Muscle layer of duodenum (tissue), 2 donors: ENCODE measurements at regions not wholly inside any gene's neighbourhood (a gene's known extent, or its start where the extent isn't known, plus 50 kb on each side); places are given as distances from the start of the nearest gene placed in this dataset.
A peak's percentile ranks its signal among the peaks of the same experiment; 100 is the strongest.
"Not testable (repeated sequence)": the region's sequence is repeated elsewhere in the genome, so short reads cannot be mapped to it uniquely, and the experiment has no call there.

Experiments
- H3K27ac ChIP-seq: one replicate; pipeline ENCODE4 v1.7.0; 2013; ENCODE audit warnings: mild to moderate bottlenecking, low read length
- H3K27me3 ChIP-seq: one replicate; pipeline ENCODE4 v1.7.0; 2013; ENCODE audit warnings: low read depth, mild to moderate bottlenecking, control low read depth, low read length
- H3K36me3 ChIP-seq, 2 donors: one replicate each; pipeline ENCODE4 v1.7.0; 2013; ENCODE audit warnings: low read length in 2 of 2, control low read depth in 1 of 2, mild to moderate bottlenecking in 1 of 2; ENCODE audit not compliant: insufficient read depth in 2 of 2, control insufficient read depth in 1 of 2
- H3K4me1 ChIP-seq, 2 donors: one replicate each; pipeline ENCODE4 v1.7.0; 2013; ENCODE audit warnings: low read length in 2 of 2, mild to moderate bottlenecking in 2 of 2, control low read depth in 1 of 2, moderate library complexity in 1 of 2; ENCODE audit not compliant: insufficient read depth in 2 of 2, control insufficient read depth in 1 of 2
- H3K4me3 ChIP-seq, 2 donors: one replicate each; pipeline ENCODE4 v1.7.0; 2013; ENCODE audit warnings: low read length in 2 of 2, low read depth in 1 of 2, mild to moderate bottlenecking in 1 of 2
- H3K9me3 ChIP-seq, 2 donors: one replicate each; pipeline ENCODE4 v1.7.0; 2013; ENCODE audit warnings: low read length in 2 of 2, control low read depth in 1 of 2, mild to moderate bottlenecking in 1 of 2; ENCODE audit not compliant: control insufficient read depth in 1 of 2
- donor health status: healthy.

DNA sequence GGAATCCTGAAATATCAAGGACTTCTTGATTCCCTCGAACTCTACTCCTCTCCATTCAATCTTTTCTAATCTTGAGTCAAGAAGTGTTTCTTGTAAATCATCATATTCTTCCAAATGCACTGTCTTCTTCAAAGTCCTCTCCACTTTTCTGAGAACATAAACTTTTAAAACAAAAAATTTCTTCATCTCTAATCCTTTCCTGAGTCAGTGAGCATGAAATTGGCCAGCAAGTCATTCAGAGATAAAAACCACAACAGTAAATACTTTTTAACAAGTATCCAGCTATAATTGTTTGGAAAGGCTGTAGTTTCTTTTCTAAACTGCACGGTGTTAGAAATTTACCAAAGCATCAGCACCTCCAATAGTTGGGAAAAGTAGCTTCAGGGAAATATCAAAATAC, 312.6 kb upstream of the GALNT5 start:
- H3K9me3 ChIP-seq, result no peaks in the 10 kb centered on the region
- no peaks in the 10 kb centered on the region for H3K36me3 ChIP-seq
- H3K4me3 ChIP-seq, result no peak overlapping the region
- no peaks in the 10 kb centered on the region for H3K27me3 ChIP-seq
- H3K27ac ChIP-seq, result no peak overlapping the region
- no peaks in the 10 kb centered on the region for H3K4me1 ChIP-seq

DNA sequence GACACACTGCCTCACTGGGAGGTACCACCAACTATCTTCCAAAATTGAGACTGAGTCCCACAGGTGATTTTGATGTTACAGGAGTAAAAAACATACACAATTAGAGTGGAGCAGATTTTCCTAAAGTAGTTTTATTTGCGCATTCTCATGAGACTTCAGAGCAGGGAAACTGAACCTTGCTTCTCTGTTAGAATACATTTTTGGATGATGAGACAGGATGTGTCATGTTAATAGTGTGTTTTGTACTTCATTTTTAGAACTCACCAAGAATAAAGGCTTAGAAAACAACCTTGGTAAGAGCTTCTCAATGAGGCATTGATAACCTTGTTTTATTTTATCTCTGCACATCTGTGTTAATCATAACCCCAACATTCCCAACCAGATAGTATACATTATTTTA, 310.2 kb upstream of the GALNT5 start:
- Histone ChIP-seq H3K36me3 (no peaks in the 10 kb centered on the region), H3K9me3 (peaks cover 0 to 15% of the 10 kb centered on the region in 2 donors), H3K27ac (no peak overlapping the region)

DNA sequence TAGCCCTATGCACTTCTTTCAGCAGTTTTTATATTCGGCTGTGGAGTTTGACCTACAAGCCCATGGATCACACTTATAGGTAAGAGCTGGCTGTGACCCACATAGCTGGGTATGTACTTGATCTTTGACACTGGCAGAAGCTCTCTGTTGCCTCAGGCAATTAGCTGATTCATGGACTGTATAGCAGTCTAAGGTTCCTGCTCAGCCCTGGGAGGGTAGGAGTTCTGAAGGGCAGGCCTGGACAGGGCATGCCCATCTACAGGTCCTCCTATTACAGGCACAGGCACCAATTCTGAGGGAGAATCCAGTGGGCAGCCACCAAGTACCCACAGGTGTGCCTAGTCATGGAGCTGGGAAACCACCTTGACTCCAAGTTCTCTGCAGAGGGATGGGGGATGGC, 301.8 kb upstream of the GALNT5 start:
- Histone ChIP-seq H3K4me1 (no peaks in the 10 kb centered on the region), H3K27ac (no peak overlapping the region), H3K36me3 (no peaks in the 10 kb centered on the region), H3K9me3 (peaks cover 0 to 29% of the 10 kb centered on the region in 2 donors), H3K4me3 (no peak overlapping the region), H3K27me3 (no peaks in the 10 kb centered on the region)

More for the DNA sequence above, 310.2 kb upstream of the GALNT5 start:
- no peak overlapping the region for H3K4me3 ChIP-seq
- H3K4me1 ChIP-seq, result no peaks in the 10 kb centered on the region
- no peaks in the 10 kb centered on the region for H3K27me3 ChIP-seq

- Histone ChIP-seq H3K27me3 (no peaks in the 10 kb centered on the region), H3K36me3 (no peaks in the 10 kb centered on the region), H3K4me3 (no peak overlapping the region), H3K4me1 (no peaks in the 10 kb centered on the region), H3K27ac (no peak overlapping the region), H3K9me3 (peaks cover 0 to 27% of the 10 kb centered on the region in 2 donors)
Observed at GRCh38 chr2:156956161-156956560, 301.3 kb upstream of the GALNT5 start.

GRCh38 chr2:156958374-156958773, 299.1 kb upstream of the GALNT5 start:
- no peaks in the 10 kb centered on the region for H3K27me3 ChIP-seq
- no peaks in the 10 kb centered on the region for H3K4me1 ChIP-seq
- no peaks in the 10 kb centered on the region for H3K36me3 ChIP-seq
- H3K4me3 ChIP-seq, result peak overlapping the region in 1 of 2 donors; percentile 2
- H3K9me3 ChIP-seq, result peaks cover 0 to 16% of the 10 kb centered on the region in 2 donors
- H3K27ac ChIP-seq, result no peak overlapping the region

- Histone ChIP-seq H3K36me3 (no peaks in the 10 kb centered on the region), H3K4me3 (peak overlapping the region in 1 of 2 donors; percentile 2), H3K4me1 (no peaks in the 10 kb centered on the region), H3K27me3 (no peaks in the 10 kb centered on the region), H3K9me3 (peaks cover 0 to 16% of the 10 kb centered on the region in 2 donors), H3K27ac (no peak overlapping the region)
Observed at GRCh38 chr2:156959481-156959880, 298.0 kb upstream of the GALNT5 start.

DNA sequence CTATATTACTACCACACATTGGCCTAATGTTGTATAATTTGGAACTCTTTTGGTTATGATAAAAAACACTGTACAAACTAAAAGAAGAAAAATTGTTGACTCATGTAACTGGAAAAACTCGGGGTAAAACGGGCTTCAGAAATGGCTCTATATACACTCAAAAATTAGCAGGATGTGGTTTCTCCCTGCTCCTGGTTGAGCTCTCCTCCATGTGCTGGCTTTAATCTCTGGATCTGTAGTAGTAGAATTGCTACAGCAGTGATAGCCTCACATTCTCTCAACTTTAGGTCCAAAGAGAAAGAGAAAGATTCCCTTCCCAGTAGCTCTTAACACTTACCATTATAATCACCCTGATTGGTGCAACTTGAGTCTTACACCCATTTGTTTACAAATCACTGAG, 274.9 kb upstream of the GALNT5 start:
- H3K4me1 ChIP-seq, result no peaks in the 10 kb centered on the region
- no peaks in the 10 kb centered on the region for H3K9me3 ChIP-seq
- no peaks in the 10 kb centered on the region for H3K36me3 ChIP-seq
- no peaks in the 10 kb centered on the region for H3K27me3 ChIP-seq
- no peak overlapping the region for H3K27ac ChIP-seq
- H3K4me3 ChIP-seq, result no peak overlapping the region

DNA sequence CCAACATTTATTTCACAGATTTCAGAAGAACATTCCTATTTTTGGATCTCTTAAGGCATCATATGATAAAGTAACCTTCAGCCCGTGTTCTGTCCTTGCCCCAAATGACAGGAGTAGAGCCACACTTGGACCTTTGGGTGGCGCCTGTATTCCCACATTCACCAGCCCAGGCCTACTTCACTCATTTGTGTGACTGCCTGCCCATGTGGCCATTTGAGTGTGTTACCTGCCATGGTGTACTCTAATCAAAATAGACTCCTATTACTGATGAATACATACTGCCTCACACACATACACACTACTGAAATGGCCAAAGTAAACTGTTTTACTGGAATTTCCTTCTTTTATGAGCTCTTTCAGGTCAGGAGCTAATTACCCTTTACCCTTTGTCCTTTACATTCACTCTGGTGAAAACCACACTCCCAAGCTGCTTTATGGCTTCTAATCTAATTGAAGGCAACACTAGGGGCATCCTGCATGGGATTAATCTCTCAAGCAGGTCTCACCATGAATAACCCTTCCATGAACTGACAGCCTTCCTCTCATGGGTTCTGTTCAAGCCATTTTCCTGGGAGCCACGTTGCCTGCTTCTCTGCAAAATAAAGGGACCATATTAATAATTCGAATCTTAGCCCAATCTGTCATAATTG, 271.0 kb upstream of the GALNT5 start:
- Histone ChIP-seq H3K36me3 (no peaks in the 10 kb centered on the region), H3K27ac (no peak overlapping the region), H3K4me3 (no peak overlapping the region), H3K27me3 (no peaks in the 10 kb centered on the region), H3K4me1 (no peaks in the 10 kb centered on the region), H3K9me3 (no peaks in the 10 kb centered on the region)

DNA sequence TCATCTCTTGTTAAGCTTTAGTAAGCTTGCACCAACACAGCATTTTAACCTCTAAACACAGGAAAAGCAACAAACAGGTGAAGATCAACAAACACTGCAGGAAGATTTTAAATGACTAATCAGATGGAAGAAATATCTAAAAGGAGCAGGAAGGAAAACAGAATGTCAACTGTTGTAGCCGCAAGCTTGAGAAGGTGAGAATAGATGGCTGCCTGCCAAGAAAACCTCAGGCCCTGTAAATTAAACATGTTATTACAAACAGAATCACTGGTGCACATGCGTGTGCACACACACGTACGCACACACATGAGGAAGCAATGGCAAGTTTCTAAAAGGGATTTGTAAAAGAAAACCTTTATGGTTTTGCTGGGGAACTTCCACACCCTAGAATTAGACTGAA, 257.8 kb upstream of the GALNT5 start:
- no peak overlapping the region for H3K27ac ChIP-seq
- H3K4me1 ChIP-seq, result no peaks in the 10 kb centered on the region
- H3K4me3 ChIP-seq, result no peak overlapping the region
- H3K27me3 ChIP-seq, result no peaks in the 10 kb centered on the region
- no peaks in the 10 kb centered on the region for H3K36me3 ChIP-seq
- H3K9me3 ChIP-seq, result no peaks in the 10 kb centered on the region

- no peaks in the 10 kb centered on the region for H3K27me3 ChIP-seq
- H3K4me3 ChIP-seq, result no peak overlapping the region
- H3K27ac ChIP-seq, result no peak overlapping the region
- no peaks in the 10 kb centered on the region for H3K9me3 ChIP-seq
- H3K4me1 ChIP-seq, result no peaks in the 10 kb centered on the region
- no peaks in the 10 kb centered on the region for H3K36me3 ChIP-seq
Observed at GRCh38 chr2:157004789-157005188, 252.7 kb upstream of the GALNT5 start.

DNA sequence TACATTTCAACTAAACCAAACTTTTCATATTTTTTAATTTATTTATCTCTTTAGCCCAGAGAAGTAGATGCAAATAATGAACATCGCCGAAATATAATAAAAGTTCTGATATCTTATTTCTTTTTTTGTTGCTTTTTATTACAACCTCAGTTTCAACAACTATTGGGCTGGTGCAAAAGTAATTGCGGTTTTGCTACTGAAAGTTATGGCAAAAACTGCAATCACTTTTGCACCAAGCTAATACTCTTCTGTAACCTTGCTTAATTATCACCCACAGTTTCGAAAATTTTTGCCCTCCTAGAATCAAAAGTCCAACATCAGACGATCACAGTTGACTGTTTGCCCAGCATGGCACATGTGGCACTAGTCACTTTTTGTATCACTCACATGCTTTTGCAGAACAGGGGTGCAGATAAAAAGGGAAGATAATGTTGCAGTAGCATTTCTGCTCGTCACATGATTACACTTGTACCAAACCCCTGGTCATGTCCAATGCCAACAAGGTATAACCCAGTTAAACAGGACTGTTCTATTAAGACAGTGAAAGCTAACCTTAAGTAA, 242.4 kb upstream of the GALNT5 start:
- Histone ChIP-seq H3K27ac (no peak overlapping the region), H3K27me3 (no peaks in the 10 kb centered on the region), H3K36me3 (no peaks in the 10 kb centered on the region), H3K9me3 (no peaks in the 10 kb centered on the region), H3K4me1 (no peaks in the 10 kb centered on the region), H3K4me3 (no peak overlapping the region)

DNA sequence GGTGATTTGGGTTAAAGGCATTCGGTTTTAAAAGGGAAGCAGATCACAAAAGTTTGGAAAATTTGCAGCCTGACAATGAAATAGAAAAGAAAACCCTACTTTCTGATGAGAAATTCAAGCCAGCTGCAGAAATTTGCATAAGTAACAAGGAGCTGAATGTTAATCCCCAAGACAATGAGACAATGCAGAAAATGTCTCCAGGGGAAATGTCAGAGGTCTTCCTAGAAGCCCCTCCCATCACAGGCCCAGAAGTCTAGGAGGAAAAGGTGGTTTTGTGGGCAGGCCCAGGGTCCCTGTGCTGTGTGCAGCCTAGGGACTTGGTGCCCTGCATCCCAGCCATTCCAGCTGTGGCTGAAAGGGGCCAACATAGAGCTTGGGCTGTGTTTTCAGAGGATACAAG, 234.2 kb upstream of the GALNT5 start:
- not testable (repeated sequence) for H3K4me1 ChIP-seq, H3K27ac ChIP-seq, H3K27me3 ChIP-seq, H3K9me3 ChIP-seq, H3K36me3 ChIP-seq, H3K4me3 ChIP-seq
